ENCODE measurements at regions not wholly inside any gene's neighbourhood (a gene's known extent, or its start where the extent isn't known, plus 50 kb on each side); places are given as distances from the start of the nearest gene placed in this dataset.

GRCh38 chr2:133859578-133859977 is 291.3 kb upstream of the NCKAP5 start:
- TF ChIP-seq CTCF (IDR thresholded peaks at IDR 0.05) (no peak), ZFX (IDR thresholded peaks at IDR 0.05; ENCODE audit: borderline replicate concordance) (no peak)

Data from 22Rv1 (cell line).